Nephron (organoid): ENCODE measurements at regions not wholly inside any gene's neighbourhood (a gene's known extent, or its start where the extent isn't known, plus 50 kb on each side); places are given as distances from the start of the nearest gene placed in this dataset.

Experiments
- H3K27ac Mint-ChIP-seq, 3 experiments: 2 replicates each; pipeline ENCODE4 v1.8.0; 2020; ENCODE audit warnings: mixed read lengths in 3 of 3, mild to moderate bottlenecking in 2 of 3, moderate library complexity in 1 of 3
- H3K27me3 Mint-ChIP-seq: 2 replicates; pipeline ENCODE4 v1.8.0; 2021; ENCODE audit warnings: low read depth, mild to moderate bottlenecking, moderate library complexity, mixed read lengths
- H3K36me3 Mint-ChIP-seq: 2 replicates; pipeline ENCODE4 v1.8.0; 2020; ENCODE audit warnings: low read depth, mixed read lengths
- H3K4me1 Mint-ChIP-seq: 2 replicates; pipeline ENCODE4 v1.8.0; 2020; ENCODE audit warnings: mixed read lengths
- H3K4me3 Mint-ChIP-seq, 3 experiments: 2 replicates each; pipeline ENCODE4 v1.8.0; 2020; ENCODE audit warnings: mild to moderate bottlenecking in 3 of 3, mixed read lengths in 3 of 3, moderate library complexity in 2 of 3
- H3K9me3 Mint-ChIP-seq: 2 replicates; pipeline ENCODE4 v1.8.0; 2020; ENCODE audit warnings: mixed read lengths
- CTCF ChIP-seq, 3 experiments: fragments of 200-600 bp; sonication (generic); IDR thresholded peaks; one replicate each; pipeline ENCODE4 v1.5.0; 2021; ENCODE audit warnings: antibody characterized with exemption in 3 of 3; ENCODE audit not compliant: unreplicated experiment in 3 of 3

- Mint-ChIP-seq H3K9me3 (peaks cover 17% of the 10 kb centered on the region), H3K27ac (no peak overlapping the region), H3K36me3 (no peaks in the 10 kb centered on the region), H3K4me3 (no peak overlapping the region), H3K27me3 (no peaks in the 10 kb centered on the region), H3K4me1 (no peaks in the 10 kb centered on the region)
- no peak for TF ChIP-seq CTCF (IDR thresholded peaks at IDR 0.05; ENCODE audit: unreplicated experiment in 3 of 3)
Measured at GRCh38 chr1:50292276-50292675, 131.0 kb downstream of the DMRTA2 start.

GRCh38 chr1:50289495-50289894, 133.7 kb downstream of the DMRTA2 start:
- no peak for TF ChIP-seq CTCF (IDR thresholded peaks at IDR 0.05; ENCODE audit: unreplicated experiment in 3 of 3)
- Mint-ChIP-seq H3K4me3 (no peak overlapping the region), H3K27ac (no peak overlapping the region), H3K9me3 (peaks cover 19% of the 10 kb centered on the region), H3K36me3 (no peaks in the 10 kb centered on the region), H3K27me3 (no peaks in the 10 kb centered on the region), H3K4me1 (no peaks in the 10 kb centered on the region)

- TF ChIP-seq CTCF (IDR thresholded peaks at IDR 0.05; ENCODE audit: unreplicated experiment in 3 of 3) = no peak
- H3K4me1 Mint-ChIP-seq = no peaks in the 10 kb centered on the region
- H3K27ac Mint-ChIP-seq = no peak overlapping the region
- no peaks in the 10 kb centered on the region for H3K27me3 Mint-ChIP-seq
- H3K36me3 Mint-ChIP-seq = no peaks in the 10 kb centered on the region
- no peak overlapping the region for H3K4me3 Mint-ChIP-seq
- H3K9me3 Mint-ChIP-seq = peaks cover 18% of the 10 kb centered on the region
Measured at GRCh38 chr1:50285994-50286393, 137.2 kb downstream of the DMRTA2 start.

GRCh38 chr1:50279622-50280330, 143.5 kb downstream of the DMRTA2 start:
- no peaks in the 10 kb centered on the region for H3K27me3 Mint-ChIP-seq
- H3K4me3 Mint-ChIP-seq = no peak overlapping the region
- no peak overlapping the region for H3K27ac Mint-ChIP-seq

GRCh38 chr1:50278961-50279360, 144.3 kb downstream of the DMRTA2 start:
- Mint-ChIP-seq H3K36me3 (no peaks in the 10 kb centered on the region), H3K27me3 (no peaks in the 10 kb centered on the region), H3K9me3 (no peaks in the 10 kb centered on the region), H3K4me1 (no peaks in the 10 kb centered on the region), H3K27ac (no peak overlapping the region), H3K4me3 (no peak overlapping the region)
- no peak for TF ChIP-seq CTCF (IDR thresholded peaks at IDR 0.05; ENCODE audit: unreplicated experiment in 3 of 3)

More at GRCh38 chr1:50279622-50280330, 143.5 kb downstream of the DMRTA2 start:
- TF ChIP-seq CTCF (IDR thresholded peaks at IDR 0.05; ENCODE audit: unreplicated experiment in 3 of 3) = no peak
- Mint-ChIP-seq H3K4me1 (no peaks in the 10 kb centered on the region), H3K9me3 (peaks cover 2% of the 10 kb centered on the region), H3K36me3 (no peaks in the 10 kb centered on the region)

GRCh38 chr1:50278410-50278809, 144.8 kb downstream of the DMRTA2 start:
- Mint-ChIP-seq H3K27ac (no peak overlapping the region), H3K4me1 (no peaks in the 10 kb centered on the region), H3K4me3 (no peak overlapping the region), H3K36me3 (no peaks in the 10 kb centered on the region), H3K27me3 (no peaks in the 10 kb centered on the region), H3K9me3 (no peaks in the 10 kb centered on the region)
- TF ChIP-seq CTCF (IDR thresholded peaks at IDR 0.05; ENCODE audit: unreplicated experiment in 3 of 3) = no peak
